Activated T-helper 1 cell treated with anti-CD3 and anti-CD28 coated beads, Interleukin-2, amount 50 U/mL, for 16 hours (primary cell): ENCODE measurements at regions not wholly inside any gene's neighbourhood (a gene's known extent, or its start where the extent isn't known, plus 50 kb on each side); places are given as distances from the start of the nearest gene placed in this dataset.

ENCODE experiments used
- DNase-seq, 2 donors: peaks; one replicate each; pipeline ENCODE4 v3.0.0-alpha.2; 2020; ENCODE audit warnings: low read depth in 1 of 2, low spot score in 1 of 2

GRCh38 chr5:61735995-61736394 lies 403.9 kb downstream of the ZSWIM6 start:
- DNase-seq = no peak

GRCh38 chr5:61737301-61737963 lies 405.4 kb downstream of the ZSWIM6 start:
- no peak for DNase-seq

GRCh38 chr5:61737964-61738340 lies 405.9 kb downstream of the ZSWIM6 start:
- DNase-seq = no peak

DNA sequence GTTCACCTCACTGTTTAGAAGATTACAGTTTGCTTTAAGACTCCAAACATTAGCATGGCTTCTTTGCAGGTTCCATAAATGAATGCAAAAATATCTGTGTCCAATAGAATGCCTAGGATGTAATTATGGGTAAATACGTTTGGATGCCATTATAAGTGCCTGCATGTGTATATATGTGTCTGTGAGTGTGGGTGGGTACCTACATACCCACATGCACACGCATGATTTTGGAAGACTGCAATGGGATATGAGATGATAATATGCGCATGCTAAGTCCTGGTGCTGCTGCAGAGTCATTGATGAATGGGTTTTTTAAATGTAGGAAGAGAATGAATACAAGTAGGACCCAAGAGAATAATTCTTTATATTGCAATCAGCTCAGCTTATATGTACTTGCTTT lies 406.4 kb downstream of the ZSWIM6 start:
- no peak for DNase-seq

GRCh38 chr5:61744690-61745619 lies 412.9 kb downstream of the ZSWIM6 start:
- DNase-seq = no peak

GRCh38 chr5:61746831-61747575 lies 414.9 kb downstream of the ZSWIM6 start:
- no peak for DNase-seq

DNA sequence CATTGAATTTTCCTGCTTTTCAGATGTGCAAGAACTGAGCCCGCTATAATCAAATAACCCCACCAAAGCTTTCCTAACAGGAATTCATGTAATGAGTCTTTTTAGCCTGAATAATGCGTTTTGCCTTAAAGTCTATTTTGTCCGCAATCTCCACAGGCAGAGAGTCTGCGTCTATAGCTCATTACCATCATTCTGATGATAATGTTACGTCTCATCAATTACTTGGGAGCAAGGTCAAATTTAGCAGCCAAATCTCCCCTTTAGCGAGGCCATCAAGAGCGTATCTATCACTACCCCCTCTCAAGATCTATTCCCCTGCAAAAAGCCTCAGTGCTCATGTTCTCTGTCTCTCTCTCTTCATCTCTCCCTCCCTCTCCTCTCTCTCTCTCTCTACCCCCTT lies 416.1 kb downstream of the ZSWIM6 start:
- no peak for DNase-seq

GRCh38 chr5:61748651-61749050 lies 416.6 kb downstream of the ZSWIM6 start:
- DNase-seq = no peak

GRCh38 chr5:61752588-61752987 lies 420.5 kb downstream of the ZSWIM6 start:
- DNase-seq = no peak

GRCh38 chr5:61754792-61755191 lies 422.7 kb downstream of the ZSWIM6 start:
- DNase-seq = no peak

DNA sequence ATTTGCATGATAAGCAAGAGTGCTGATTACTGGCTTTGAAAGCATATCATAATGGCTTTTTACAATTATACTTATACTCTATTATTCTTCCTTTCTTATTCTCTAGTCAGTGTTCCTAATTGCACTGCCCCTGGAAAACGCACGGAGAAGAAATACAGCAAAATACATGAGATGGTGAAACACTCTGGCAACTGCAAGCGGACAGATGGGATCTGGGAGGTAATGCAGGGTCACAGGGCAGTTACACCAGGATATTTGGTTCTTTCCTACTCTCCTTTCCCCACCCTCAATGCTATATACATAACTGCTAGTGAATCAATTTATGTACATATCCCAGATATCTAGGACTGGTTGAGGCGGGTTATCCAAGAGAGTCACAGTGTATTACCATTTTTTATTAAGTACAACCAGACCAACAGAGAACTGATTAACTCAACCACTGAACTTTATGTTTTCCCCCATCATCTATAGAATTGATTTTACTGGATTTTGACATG lies 423.7 kb downstream of the ZSWIM6 start:
- no peak for DNase-seq

DNA sequence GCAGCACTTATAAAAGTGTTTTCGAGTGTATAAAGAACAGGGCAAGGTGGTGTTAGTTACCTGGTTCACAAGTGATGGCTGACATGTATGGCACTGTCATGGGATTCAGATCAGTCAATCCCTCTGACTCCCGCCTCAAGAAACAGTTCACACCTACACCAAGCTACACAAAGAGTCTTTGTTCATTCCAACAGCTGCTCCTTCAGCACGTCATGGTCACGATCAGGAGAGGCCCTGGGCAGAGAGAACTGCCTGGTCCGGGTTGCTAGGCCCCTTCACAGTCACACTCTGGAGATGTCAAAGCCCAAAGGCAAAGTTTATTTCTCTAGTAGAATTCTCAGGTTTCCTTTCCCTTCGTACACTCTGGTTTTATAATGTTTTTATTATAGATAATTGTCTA lies 426.7 kb downstream of the ZSWIM6 start:
- DNase-seq = no peak

DNA sequence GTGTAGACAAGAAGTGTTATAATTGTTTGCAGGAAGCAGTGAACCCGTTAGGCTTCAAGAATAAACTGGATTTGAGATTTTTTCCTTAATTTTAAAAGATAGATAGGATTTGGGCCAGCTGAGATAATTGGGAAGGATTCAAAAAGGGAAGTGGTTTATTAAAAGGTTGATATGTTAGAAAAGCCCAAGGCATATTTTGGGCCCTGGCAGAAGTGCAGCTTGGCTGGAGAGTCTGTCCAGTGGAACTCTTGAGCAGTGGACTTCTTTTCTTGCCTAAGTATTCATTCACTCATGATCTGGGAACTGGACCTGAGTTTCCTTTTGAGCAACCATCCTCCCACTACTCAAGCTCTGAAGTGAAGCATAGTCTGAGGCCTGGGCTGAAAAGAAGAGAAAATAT lies 433.4 kb downstream of the ZSWIM6 start:
- no peak for DNase-seq

DNA sequence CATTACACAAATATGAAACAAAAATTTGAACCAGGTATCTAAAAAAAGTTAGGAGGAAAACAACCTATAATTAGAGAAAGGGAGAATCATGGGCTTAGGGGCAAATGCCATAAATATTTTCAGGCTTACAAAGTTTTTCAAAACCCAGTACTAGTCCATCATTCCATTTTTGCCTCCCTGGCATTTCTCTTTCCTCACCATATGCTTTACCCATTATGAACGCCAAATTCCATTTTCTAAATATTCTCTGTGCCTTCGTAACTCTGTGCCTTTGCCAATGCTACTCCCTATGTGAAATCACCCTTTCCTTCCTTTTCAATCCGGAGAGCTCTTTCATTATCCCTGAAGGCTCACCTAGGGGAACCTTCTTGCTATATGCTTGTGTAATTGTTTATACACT lies 434.1 kb downstream of the ZSWIM6 start:
- DNase-seq = no peak

DNA sequence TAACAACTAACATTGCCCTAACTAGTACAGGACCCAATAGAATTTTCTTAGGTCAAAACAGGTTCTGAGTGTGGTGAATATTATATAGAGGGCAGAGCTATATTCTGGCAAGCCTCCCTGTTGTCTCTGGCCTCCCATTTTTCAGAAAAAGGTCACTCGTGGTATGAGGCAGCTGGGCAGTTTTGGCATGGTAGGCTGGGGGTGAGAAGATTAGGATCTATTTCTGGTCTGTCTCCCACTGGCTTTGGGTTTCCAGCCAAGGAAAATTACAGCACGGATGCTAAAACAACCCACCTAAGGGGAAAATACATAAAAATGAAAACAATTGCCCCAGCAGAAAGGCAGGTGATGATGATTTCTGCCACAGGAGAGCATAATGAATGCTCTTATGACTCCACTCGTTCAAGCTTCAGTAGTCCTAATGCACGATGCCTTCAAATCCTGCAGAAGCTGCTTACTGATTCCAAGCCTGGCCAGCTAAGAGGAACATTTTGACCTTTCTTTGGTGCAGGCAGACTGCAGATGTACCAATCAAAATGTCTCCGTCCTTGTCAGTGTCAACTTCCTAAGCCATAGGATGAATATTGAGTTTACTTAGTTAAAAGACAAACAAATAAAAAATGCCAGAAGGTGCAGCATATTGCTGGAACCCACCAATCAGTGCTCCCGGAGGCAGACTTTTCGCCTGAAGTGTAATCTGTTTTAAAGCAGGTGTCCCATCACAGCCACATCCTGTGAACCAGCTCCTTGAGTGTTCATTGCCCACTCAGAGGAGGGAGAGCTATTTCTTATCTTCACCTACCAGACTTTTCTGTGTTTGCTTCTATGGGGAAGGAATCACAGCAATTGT lies 435.4 kb downstream of the ZSWIM6 start:
- no peak for DNase-seq

GRCh38 chr5:61768692-61769281 lies 436.7 kb downstream of the ZSWIM6 start:
- DNase-seq = no peak

DNA sequence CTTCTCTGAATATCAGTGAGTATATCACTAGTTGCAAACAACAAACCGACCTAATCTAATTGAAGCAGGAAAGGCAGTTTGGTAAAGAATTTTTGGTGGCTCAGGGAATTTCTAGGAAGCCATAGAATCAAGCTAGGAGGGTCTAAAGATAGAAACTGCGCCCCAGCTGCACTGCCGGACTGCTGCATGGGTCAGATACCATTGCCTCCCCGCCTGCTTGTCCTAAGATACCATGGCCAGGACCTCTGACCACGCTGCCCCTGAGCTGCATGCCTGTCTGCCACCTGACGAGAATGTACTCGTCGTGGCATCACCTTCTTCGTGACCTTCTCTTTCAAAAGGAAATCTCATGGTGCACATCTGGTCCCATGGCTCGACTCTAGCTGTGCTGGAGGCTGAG lies 439.0 kb downstream of the ZSWIM6 start:
- DNase-seq = no peak

DNA sequence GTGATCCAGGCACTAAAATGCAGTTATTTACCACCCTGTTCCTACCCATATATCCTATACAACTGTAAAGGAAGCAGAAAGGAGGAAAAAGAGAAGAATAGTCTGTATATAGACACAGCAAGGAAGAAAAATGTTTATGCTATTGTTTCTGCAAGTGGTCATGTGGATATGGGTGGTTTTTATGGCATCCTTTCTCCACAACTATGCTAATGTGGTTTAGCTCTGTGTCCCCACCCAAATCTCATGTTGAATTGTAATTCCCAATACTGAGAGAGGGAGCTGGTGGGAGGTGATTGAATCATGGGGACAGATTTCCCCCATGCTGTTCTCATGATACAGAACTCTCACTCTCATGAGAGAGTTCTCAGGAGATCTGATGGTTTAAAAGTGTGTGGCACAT lies 439.8 kb downstream of the ZSWIM6 start:
- no peak for DNase-seq

- no peak for DNase-seq
These were observed 443.8 kb downstream of the ZSWIM6 start for GRCh38 chr5:61775901-61776300.

GRCh38 chr5:61777292-61777691 lies 445.2 kb downstream of the ZSWIM6 start:
- DNase-seq = no peak
